A673 (cell line): ENCODE measurements at regions not wholly inside any gene's neighbourhood (a gene's known extent, or its start where the extent isn't known, plus 50 kb on each side); places are given as distances from the start of the nearest gene placed in this dataset.

Experiments
- BruUV-seq: library from RNA; stranded (reverse); fragments of 400-500 nt; replicated peaks from 2 replicates; lab custom pipeline; 2021; lab: Mats Ljungman, UMichigan
- CTCF ChIA-PET: fragments of 300-600 bp; sonication (Branson Sonifier 250); formaldehyde crosslinking; loops from one replicate; lab custom pipeline; 2022; ENCODE audit warnings: antibody characterized with exemption; lab: Charles Lee
- POLR2A ChIA-PET: fragments of 300-600 bp; sonication (Branson Sonifier 250); formaldehyde crosslinking; loops from one replicate; lab custom pipeline; 2022; ENCODE audit warnings: antibody characterized with exemption; ENCODE audit not compliant: low non-redundant PET; lab: Charles Lee
- DNase-seq: peaks from one replicate; pipeline ENCODE4 v3.0.0-alpha.2; 2015; ENCODE audit warnings: low spot score
- H3K27ac ChIP-seq: fragments of 200-600 bp; sonication (generic); 2 replicates; pipeline ENCODE4 v1.5.1; 2016; ENCODE audit warnings: mixed run types, low read depth, mild to moderate bottlenecking, mixed read lengths, antibody characterized with exemption, low read length; ENCODE audit not compliant: poor library complexity, severe bottlenecking
- H3K27me3 ChIP-seq: fragments of 200-600 bp; sonication (generic); replicated peaks from 2 replicates; pipeline ENCODE4 v1.6.1; 2017; ENCODE audit warnings: mixed run types, low read depth, mild to moderate bottlenecking, mixed read lengths, antibody characterized with exemption, low read length; ENCODE audit not compliant: insufficient read depth, poor library complexity
- H3K36me3 ChIP-seq: fragments of 200-600 bp; sonication (generic); 2 replicates; pipeline ENCODE4 v1.6.1; 2016; ENCODE audit warnings: mixed run types, mild to moderate bottlenecking, mixed read lengths, antibody characterized with exemption, low read length; ENCODE audit not compliant: insufficient read depth, poor library complexity, severe bottlenecking
- H3K4me1 ChIP-seq: fragments of 200-600 bp; sonication (generic); 2 replicates; pipeline ENCODE4 v1.6.1; 2017; ENCODE audit warnings: mixed run types, mild to moderate bottlenecking, mixed read lengths, antibody characterized with exemption, low read length; ENCODE audit not compliant: insufficient read depth, poor library complexity, severe bottlenecking
- H3K4me3 ChIP-seq: fragments of 200-600 bp; sonication (generic); 2 replicates; pipeline ENCODE4 v1.5.1; 2016; ENCODE audit warnings: low read depth, mixed run types, mild to moderate bottlenecking, mixed read lengths, low read length; ENCODE audit not compliant: poor library complexity, severe bottlenecking
- H3K9me3 ChIP-seq: fragments of 200-600 bp; sonication (generic); 2 replicates; pipeline ENCODE4 v1.6.1; 2016; ENCODE audit warnings: mixed run types, low read depth, mild to moderate bottlenecking, mixed read lengths, antibody characterized with exemption, low read length; ENCODE audit not compliant: poor library complexity, severe bottlenecking
- CTCF ChIP-seq: fragments of 300-800, 200-600 bp; sonication (generic); conservative IDR thresholded peaks from 2 replicates; pipeline ENCODE4 v1.5.1; 2017; ENCODE audit warnings: low read depth, mild to moderate bottlenecking, antibody characterized with exemption, low read length, moderate library complexity, mixed read lengths
- EZH2 ChIP-seq: fragments of 200-600 bp; sonication (generic); IDR thresholded peaks from 2 replicates; pipeline ENCODE4 v1.6.1; 2017; ENCODE audit warnings: borderline replicate concordance, low read depth, mild to moderate bottlenecking, mixed read lengths, antibody characterized with exemption, low read length; ENCODE audit not compliant: poor library complexity, severe bottlenecking
- intact Hi-C: fragments of 100-400 bp; cut with micrococcal nuclease; formaldehyde crosslinking; loops from one replicate; pipeline ENCODE4 v1.10.0; 2022; ENCODE audit not compliant: unreplicated experiment

GRCh38 chr14:81989211-81989610, 455.6 kb upstream of the SEL1L start:
- H3K27me3 ChIP-seq = no peaks in the 10 kb centered on the region
- CTCF ChIA-PET = no interaction called here
- intact Hi-C loops = loop anchor here (5.0 kb wide), 1 partner anchor 277 kb away; no protein-coding TSS in a partner anchor

DNA sequence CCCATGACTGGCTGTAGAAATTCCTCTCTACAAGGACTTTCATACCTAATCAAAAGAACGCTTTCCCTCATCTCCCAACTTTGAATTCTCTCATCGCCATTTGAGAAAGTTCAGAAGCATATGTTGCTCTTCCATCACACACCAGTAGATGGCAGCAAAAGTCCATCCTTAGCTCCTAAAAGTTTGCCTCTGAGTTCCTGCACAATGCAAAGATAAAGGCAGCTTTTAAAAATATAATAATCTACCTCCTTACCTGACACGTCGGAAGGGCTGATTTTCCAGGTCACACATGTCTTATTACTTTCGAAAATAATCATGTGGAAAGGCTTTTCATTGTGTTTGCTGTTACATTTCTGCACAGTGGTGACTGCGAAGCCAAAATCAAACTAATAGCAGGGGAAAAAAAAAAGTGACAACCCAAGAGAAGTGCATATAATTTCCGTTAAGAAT, 456.7 kb upstream of the SEL1L start:
- Histone ChIP-seq H3K9me3 (no peaks in the 10 kb centered on the region), H3K27ac (no peak overlapping the region), H3K4me1 (peaks cover 3% of the 10 kb centered on the region), H3K27me3 (no peaks in the 10 kb centered on the region), H3K36me3 (no peaks in the 10 kb centered on the region), H3K4me3 (no peak overlapping the region)
- TF ChIP-seq EZH2 (no peak), CTCF (peak; percentile 87)
- DNase-seq = peak; percentile 61
- ChIA-PET CTCF (interaction anchor here (0.9 kb wide), 1 partner anchor 1082 kb away, joined by 3 read pairs; no protein-coding TSS in a partner anchor), POLR2A (no interaction called here)
- intact Hi-C loops = loop anchor here (5.0 to 10.0 kb wide), 4 partner anchors 423 to 1084 kb away; no protein-coding TSS in a partner anchor
- no TSS peak for BruUV-seq

More at GRCh38 chr14:81989211-81989610, 455.6 kb upstream of the SEL1L start:
- Histone ChIP-seq H3K4me3 (no peak overlapping the region), H3K36me3 (no peaks in the 10 kb centered on the region), H3K9me3 (no peaks in the 10 kb centered on the region), H3K27ac (no peak overlapping the region), H3K4me1 (peaks cover 3% of the 10 kb centered on the region)
- no TSS peak for BruUV-seq
- DNase-seq = no peak
- no peak for TF ChIP-seq EZH2
- POLR2A ChIA-PET = no interaction called here

DNA sequence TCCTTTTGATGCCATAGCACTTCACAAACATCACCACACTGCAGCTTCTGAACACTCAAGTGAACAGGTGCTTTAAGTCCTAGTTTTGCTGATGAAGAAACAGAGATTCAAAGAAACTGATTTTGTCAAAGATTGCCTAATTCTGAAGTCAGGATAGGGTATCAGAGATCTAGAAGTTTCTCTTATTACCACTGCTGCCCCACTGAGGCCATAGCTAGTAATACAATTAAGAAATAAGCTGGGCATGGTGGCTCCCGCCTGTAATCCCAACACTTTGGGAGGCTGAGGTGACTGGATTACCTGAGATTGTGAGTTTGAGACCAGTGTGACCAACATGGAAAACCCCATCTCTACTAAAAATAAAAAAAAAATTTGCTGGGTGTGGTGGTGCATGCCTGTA, 458.3 kb upstream of the SEL1L start:
- TF ChIP-seq CTCF = peak; percentile 42
- TF ChIP-seq EZH2 = no peak
- no peaks in the 10 kb centered on the region for H3K27me3 ChIP-seq
- H3K4me1 ChIP-seq = peaks cover 3% of the 10 kb centered on the region
- no peak overlapping the region for H3K27ac ChIP-seq
- POLR2A ChIA-PET = no interaction called here
- CTCF ChIA-PET = no interaction called here
- no peak overlapping the region for H3K4me3 ChIP-seq
- peak; percentile 14 for DNase-seq
- no peaks in the 10 kb centered on the region for H3K9me3 ChIP-seq
- no TSS peak for BruUV-seq
- intact Hi-C loops = loop anchor here (5.0 to 10.0 kb wide), 4 partner anchors 425 to 1083 kb away; no protein-coding TSS in a partner anchor
- H3K36me3 ChIP-seq = no peaks in the 10 kb centered on the region

DNA sequence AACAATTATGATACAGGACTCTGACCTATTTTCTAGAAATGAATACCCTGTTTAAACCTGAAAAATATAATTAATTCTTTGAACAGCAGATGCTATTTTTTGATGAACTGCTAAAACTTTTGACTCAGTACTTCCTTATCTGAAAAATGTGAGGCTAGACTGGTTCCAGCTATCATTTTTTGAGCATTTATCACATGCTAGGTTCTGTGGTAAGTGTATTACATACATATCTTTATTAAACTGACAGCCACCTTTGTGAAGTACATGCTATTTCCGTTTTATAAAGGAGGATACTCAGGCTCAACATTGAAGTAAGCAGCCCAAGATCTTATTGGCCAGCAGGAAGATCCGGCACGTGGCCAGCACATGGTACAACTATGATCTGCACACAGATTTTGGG, 459.8 kb upstream of the SEL1L start:
- intact Hi-C loops = loop anchor here (5.0 to 10.0 kb wide), 4 partner anchors 426 to 1081 kb away; no protein-coding TSS in a partner anchor
- ChIA-PET CTCF (no interaction called here), POLR2A (no interaction called here)
- Histone ChIP-seq H3K27ac (no peak overlapping the region), H3K9me3 (no peaks in the 10 kb centered on the region), H3K36me3 (no peaks in the 10 kb centered on the region), H3K4me1 (peaks cover 3% of the 10 kb centered on the region), H3K27me3 (no peaks in the 10 kb centered on the region), H3K4me3 (no peak overlapping the region)
- no peak for TF ChIP-seq CTCF
- no peak for TF ChIP-seq EZH2
- DNase-seq = no peak
- no TSS peak for BruUV-seq
